GM21390 (cell line): ENCODE measurements at regions not wholly inside any gene's neighbourhood (a gene's known extent, or its start where the extent isn't known, plus 50 kb on each side); places are given as distances from the start of the nearest gene placed in this dataset.
"Not testable (repeated sequence)": the region's sequence is repeated elsewhere in the genome, so short reads cannot be mapped to it uniquely, and the experiment has no call there.

Experiments used
- ATAC-seq: cut with Tn5 transposase; IDR thresholded peaks from one replicate; pipeline ENCODE4 v1.9.1; 2021; ENCODE audit not compliant: unreplicated experiment

DNA sequence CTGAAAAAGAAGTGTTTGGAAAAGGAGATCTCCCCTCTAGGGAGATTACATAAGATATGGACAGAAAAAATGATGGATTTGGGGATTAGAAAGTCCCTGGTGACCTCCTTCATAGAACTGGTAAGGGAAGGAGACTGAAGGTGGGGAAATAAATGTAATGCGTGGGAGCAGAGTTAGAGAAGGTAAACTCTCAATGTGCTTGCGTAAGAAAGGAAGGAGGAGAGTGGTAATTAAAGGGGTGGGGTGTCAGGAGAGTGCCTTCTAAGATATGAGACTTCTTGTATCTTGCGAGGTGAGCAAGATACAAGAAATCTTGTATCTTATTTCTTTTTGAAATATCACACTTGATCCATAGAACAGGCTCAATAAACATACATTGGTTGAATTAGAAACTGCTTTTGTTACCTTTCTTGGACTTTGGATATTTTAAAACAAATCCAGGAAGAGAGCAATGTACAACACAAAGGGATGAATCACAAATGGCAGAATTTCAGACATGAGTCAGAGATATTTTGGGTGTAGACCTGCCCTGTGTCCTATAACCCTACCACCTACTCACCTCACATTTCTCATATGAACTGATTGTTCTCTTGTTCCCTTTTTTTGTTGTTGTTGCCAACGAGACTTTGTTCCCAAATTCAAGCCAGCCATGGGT lies 342.4 kb downstream of the INSIG2 start:
- no peak for ATAC-seq

GRCh38 chr2:118425191-118425590 lies 336.9 kb downstream of the INSIG2 start:
- ATAC-seq = no peak

GRCh38 chr2:118423776-118424175 lies 335.5 kb downstream of the INSIG2 start:
- ATAC-seq = no peak

DNA sequence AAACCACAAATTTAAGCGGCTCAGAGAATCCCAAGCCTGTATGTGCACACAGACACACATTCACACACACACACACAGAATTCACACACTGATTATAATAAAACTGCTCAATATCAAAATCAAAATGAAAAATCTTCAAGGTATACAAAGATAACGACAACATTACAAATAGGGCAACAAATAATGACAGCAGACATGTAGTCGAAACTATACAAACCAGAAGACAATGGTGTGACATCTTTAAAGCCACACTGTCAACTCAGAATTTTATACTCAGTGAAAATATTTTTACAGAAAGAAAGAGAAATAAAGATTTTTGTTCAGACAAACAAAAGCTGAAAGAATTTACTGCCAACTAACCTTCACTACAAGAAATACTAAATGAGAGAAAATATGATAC lies 333.4 kb downstream of the INSIG2 start:
- no peak for ATAC-seq

DNA sequence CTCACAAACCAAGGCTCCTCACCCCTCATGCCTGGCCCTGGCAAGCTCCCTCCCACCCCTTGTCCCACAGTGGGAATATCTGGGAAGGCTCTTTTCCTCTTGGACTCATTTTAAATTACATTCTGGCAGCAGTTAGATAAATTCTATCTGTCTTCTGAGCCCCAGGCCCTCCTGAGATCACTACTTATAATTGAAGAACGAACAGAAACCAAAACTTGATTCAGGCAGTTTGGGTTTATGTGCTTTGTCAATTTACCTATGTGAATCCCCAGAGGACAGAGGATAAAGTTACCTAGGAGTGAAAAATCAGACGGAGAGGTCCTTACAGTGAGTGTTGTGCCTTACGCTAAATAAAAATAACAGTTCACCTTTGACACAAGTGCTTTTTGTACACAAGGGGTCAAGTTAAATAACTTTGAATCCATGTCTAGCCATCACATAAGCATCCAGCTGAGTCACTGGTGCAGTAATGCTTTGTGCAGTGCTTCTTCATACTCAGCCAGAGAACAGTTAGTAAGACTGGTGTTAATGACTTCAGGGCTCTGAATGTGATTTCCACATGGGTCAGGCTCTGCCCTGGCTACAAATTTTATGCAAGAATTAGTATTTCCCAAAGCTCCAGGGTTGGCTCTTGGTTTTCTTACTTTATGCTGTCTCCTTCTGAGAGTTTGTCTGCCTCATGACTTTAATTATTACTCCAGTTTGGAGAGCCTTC lies 329.3 kb downstream of the INSIG2 start:
- ATAC-seq = no peak

- not testable (repeated sequence) for ATAC-seq
Measured at GRCh38 chr2:118415186-118415585, 326.9 kb downstream of the INSIG2 start.

GRCh38 chr2:118403658-118404451 lies 315.6 kb downstream of the INSIG2 start:
- no peak for ATAC-seq

DNA sequence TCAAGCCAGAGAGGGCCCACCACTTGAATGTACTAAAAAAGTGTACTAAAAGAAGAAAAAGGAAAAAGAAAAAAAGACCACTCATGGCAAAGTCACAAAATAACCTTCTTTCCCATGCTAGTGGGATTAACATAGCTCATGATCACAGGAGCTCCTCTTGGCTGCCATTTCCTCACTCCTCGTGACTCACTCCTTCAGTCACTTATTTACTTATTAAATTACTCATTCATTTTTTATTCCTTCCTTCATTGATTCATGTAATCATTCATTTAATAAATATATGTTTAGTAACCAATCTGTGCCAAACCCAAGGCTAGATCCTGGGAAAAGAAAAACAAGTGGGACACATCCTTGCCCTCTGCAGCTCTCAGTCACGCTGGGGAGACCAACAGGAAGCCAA lies 300.5 kb downstream of the INSIG2 start:
- ATAC-seq = no peak

DNA sequence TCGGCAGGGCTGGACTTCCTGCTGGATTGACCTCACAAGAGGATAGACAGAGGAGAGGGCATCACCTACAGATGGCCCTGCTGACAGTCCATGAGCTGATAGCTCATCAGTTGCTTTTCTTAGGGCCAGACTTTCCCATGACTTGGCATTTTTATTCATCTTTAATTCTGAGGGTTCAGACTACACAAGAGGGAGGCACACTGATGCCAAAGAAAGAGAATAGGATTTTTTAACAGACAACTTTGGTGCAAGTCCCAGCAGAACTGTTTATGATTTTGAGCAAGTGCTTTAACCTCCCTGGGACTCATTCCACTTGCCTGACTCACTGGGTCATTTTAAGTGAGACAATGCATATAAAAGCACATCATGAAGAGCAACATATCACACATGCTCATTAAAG lies 299.2 kb downstream of the INSIG2 start:
- ATAC-seq = no peak

- no peak for ATAC-seq
Measured at GRCh38 chr2:118386641-118387302, 298.5 kb downstream of the INSIG2 start.

DNA sequence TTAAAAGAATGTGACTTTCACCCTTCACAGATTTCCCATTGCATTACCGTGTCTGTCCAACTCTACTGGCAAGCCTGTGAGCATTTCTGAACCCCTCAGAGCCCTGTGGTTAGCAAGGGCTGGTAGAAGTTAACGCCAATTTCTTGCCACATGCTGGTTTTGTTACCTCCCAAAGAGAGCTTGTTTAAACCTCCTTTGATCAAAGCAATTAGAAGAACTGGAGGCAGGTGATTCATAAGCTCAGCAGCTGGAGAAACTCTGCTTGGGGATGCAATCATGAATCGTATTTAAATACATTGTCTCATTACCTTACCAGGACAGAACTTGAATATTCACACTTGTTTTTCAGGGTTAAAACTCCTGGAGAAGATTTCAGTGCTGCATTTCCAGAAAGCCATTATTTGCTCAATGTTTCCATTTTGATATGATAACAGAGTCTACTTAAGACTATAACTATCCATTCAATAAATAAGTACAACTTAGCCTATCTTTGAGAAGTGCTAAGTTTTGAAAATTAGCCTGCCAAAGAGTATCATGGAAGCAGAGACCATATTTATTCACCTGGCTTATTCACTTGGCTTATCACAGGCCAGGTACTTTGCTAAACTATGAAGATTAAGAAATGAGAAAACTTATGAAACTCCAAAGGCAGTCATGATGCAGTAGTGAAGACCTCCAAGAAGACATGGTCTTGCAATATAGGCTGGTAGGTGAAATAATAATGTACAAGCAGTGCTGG lies 292.8 kb downstream of the INSIG2 start:
- no peak for ATAC-seq

- ATAC-seq = no peak
Measured at GRCh38 chr2:118375907-118376485, 287.7 kb downstream of the INSIG2 start.

- ATAC-seq = no peak
Measured at GRCh38 chr2:118374974-118375755, 286.9 kb downstream of the INSIG2 start.

DNA sequence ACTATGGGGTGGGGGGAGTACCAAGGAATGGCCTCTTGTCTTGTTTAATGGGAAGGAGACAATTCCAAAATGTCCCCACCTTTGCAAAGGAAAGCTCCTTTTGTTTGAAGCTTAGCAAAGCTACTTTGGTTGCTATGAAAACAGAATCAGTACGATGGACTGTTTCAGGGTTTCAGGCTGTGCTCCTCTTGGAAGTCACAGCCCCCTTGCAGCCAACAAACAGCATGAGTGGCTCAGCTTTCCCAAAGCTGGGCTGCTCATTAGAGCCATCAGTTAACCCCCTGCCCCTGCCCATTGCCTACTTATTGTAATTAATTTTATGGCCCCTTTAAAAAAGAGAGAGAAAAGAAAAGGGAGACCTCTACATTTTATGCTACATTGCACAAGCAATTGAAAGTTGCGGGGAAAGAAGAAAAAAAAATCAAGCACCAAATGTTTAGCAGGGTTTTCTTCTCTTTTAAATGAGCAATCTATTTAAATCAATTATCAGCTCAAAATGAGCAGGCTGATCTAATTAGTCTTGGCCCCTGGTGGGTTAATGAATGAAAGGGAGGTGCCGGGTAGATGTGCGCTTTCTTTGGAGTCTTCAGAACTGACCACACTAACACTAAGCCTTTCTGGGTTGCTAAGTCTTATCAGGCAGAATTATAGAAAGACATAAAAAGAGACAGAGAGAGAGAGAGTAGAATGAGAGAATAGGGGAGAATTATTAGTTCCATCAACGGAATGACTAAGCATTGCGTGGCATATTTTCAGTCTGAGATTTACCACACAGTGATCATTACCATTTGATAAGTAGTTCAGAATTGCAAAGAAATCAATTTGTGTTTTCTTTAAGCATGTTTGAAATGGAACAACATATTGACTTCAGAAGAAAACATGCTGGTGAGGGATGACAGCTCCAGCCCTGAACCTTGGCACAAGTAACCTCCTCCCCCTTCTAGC lies 284.9 kb downstream of the INSIG2 start:
- no peak for ATAC-seq

- ATAC-seq = no peak
Measured at GRCh38 chr2:118371515-118371914, 283.2 kb downstream of the INSIG2 start.

DNA sequence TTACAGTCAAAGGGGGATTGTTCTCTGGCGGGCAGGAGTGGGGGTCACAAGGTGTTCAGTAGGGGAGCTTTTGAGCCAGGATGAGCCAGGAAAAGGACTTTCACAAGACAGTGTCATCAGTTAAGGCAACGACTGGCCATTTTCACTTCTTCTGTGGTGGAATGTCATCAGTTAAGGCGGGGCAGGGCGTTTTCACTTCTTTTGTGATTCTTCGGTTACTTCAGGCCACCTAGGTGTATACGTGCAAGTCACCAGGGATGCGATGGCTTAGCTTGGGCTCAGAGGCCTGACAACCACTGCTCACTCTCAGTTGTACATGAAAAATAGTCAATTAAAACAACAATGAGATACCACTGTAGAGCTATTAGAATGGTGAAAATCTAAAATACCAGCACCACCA lies 281.2 kb downstream of the INSIG2 start:
- ATAC-seq = not testable (repeated sequence)

DNA sequence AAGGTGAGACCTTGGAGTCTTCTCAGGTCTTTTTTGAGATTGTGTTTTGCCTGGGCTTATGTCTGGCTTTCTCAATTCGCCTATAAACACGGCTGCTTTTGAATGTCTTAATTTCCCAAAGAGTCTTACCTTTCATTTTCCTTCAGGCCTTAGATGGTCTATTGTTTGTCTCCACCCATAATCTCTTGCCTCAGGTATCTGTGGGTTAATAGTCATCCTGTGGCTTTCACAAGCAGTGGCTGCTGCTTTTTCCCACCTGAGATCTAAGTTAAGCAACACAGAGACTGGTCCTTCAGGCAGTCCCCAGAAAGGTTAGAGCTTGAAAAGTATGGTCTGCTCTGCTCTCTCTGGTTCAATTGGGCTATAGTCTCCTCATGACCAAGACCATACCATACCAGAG lies 275.3 kb downstream of the INSIG2 start:
- no peak for ATAC-seq

DNA sequence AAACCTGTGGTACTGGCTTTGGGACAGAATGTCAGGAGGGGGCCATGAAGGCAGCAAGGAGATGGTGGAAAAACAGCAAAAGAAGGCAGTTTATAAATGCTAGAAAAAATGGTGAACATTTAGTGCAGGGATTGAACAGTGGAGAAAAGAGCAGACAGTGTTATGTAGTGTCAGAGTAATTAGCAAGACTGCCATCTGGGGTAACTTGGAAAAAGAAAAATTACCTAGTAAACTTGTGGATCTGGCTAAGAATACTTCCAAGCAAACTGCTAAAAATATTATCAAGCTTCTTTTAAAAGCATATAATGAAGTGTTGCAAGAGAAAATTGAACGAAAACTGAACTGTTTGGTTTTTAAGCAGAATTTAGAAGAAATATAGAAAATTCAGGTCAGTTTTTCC lies 267.8 kb downstream of the INSIG2 start:
- no peak for ATAC-seq

- no peak for ATAC-seq
Measured at GRCh38 chr2:118351796-118352195, 263.5 kb downstream of the INSIG2 start.
